HCT116 (cell line): ENCODE measurements at regions not wholly inside any gene's neighbourhood (a gene's known extent, or its start where the extent isn't known, plus 50 kb on each side); places are given as distances from the start of the nearest gene placed in this dataset.

Experiments
- ATAC-seq: fragments of 200-7000 bp; cut with Tn5 transposase; 2 replicates; pipeline ENCODE4 v1.9.1; 2020; ENCODE audit warnings: mild to moderate bottlenecking, moderate library complexity
- BruUV-seq: library from RNA; stranded (reverse); fragments of 400-500 nt; replicated peaks from 2 replicates; lab custom pipeline; 2021; lab: Mats Ljungman, UMichigan
- CTCF ChIA-PET: fragments of 300-600 bp; sonication (Branson Sonifier 250); formaldehyde crosslinking; loops from one replicate; lab custom pipeline; 2021; ENCODE audit warnings: antibody characterized with exemption; lab: Charles Lee
- POLR2A ChIA-PET: fragments of 300-600, 350-600 bp; sonication (Branson Sonifier 250); formaldehyde crosslinking; loops from one replicate; lab custom pipeline; 2021; ENCODE audit warnings: antibody characterized with exemption; lab: Charles Lee
- RAD21 ChIA-PET, 2 experiments: fragments of 300-600 bp; sonication (Branson Sonifier 250); formaldehyde crosslinking; loops; one replicate each; lab custom pipeline; 2023; ENCODE audit warnings: low total read pairs in 2 of 2; ENCODE audit not compliant: uncharacterized antibody in 2 of 2, unreplicated experiment in 2 of 2, low non-redundant PET in 1 of 2; lab: Charles Lee
- DNase-seq: peaks from one replicate; pipeline ENCODE4 v3.0.0-alpha.2; 2010; ENCODE audit warnings: low read depth, low spot score
- H2AFZ ChIP-seq: fragments of 200-600 bp; shearing (Covaris generic), sonication (generic); 2 replicates; pipeline ENCODE4 v1.6.1; 2017; ENCODE audit warnings: low read depth, mixed run types, mixed read lengths, antibody characterized with exemption, low read length; ENCODE audit not compliant: poor library complexity, severe bottlenecking
- H3K27ac ChIP-seq: 2 replicates; pipeline ENCODE4 v1.5.1; 2012; ENCODE audit warnings: low read depth, low read length
- H3K27me3 ChIP-seq: fragments of 200-600 bp; sonication (generic); 2 replicates; pipeline ENCODE4 v1.6.1; 2016; ENCODE audit warnings: mixed run types, low read length, mixed read lengths; ENCODE audit not compliant: insufficient read depth
- H3K36me3 ChIP-seq, 2 experiments: fragments of 200-500 bp in 1 of 2; fragments of 200-600 bp in 1 of 2; sonication (Bioruptor generic) in 1 of 2; sonication (generic) in 1 of 2; 2 replicates each; pipeline versions ENCODE4 v1.5.1 to v1.6.1; 2014 to 2016; ENCODE audit warnings: low read length in 2 of 2, inconsistent platforms in 1 of 2, mixed read lengths in 1 of 2, mixed run types in 1 of 2; ENCODE audit not compliant: insufficient read depth in 2 of 2, control insufficient read depth in 1 of 2
- H3K4me1 ChIP-seq, 2 experiments: fragments of 200-600 bp in 1 of 2; sonication (generic) in 1 of 2; 2 replicates each; pipeline versions ENCODE4 v1.5.1 to v1.6.1; 2012 to 2017; ENCODE audit warnings: low read length in 2 of 2, inconsistent platforms in 1 of 2, mild to moderate bottlenecking in 1 of 2, mixed read lengths in 1 of 2, mixed run types in 1 of 2, moderate library complexity in 1 of 2; ENCODE audit not compliant: insufficient read depth in 2 of 2, control insufficient read depth in 1 of 2
- H3K4me2 ChIP-seq: fragments of 200-600 bp; sonication (generic); 2 replicates; pipeline ENCODE4 v1.6.1; 2017; ENCODE audit warnings: mixed run types, low read length, mixed read lengths
- H3K4me3 ChIP-seq, 2 experiments: fragments of 200-600 bp in 1 of 2; sonication (generic) in 1 of 2; replicated peaks in 1 of 2; 2 replicates each; pipeline ENCODE4 v1.5.1; 2011 to 2016; ENCODE audit warnings: low read length in 2 of 2, control low read depth in 1 of 2, low read depth in 1 of 2, mild to moderate bottlenecking in 1 of 2, mixed read lengths in 1 of 2, mixed run types in 1 of 2
- H3K79me2 ChIP-seq: fragments of 200-600 bp; sonication (generic); 2 replicates; pipeline ENCODE4 v1.6.1; 2017; ENCODE audit warnings: mild to moderate bottlenecking, mixed run types, low read length, moderate library complexity, mixed read lengths; ENCODE audit not compliant: insufficient read depth
- H3K9ac ChIP-seq: fragments of 200-600 bp; sonication (generic); 2 replicates; pipeline ENCODE4 v1.6.1; 2016; ENCODE audit warnings: low read length, mixed read lengths
- H3K9me2 ChIP-seq: fragments of 200-600 bp; sonication (generic), shearing (Covaris generic); 2 replicates; pipeline ENCODE4 v1.6.1; 2017; ENCODE audit warnings: mixed run types, mild to moderate bottlenecking, moderate library complexity; ENCODE audit not compliant: insufficient read depth
- H3K9me3 ChIP-seq, 2 experiments: fragments of 200-500 bp in 1 of 2; fragments of 200-600 bp in 1 of 2; sonication (Bioruptor generic) in 1 of 2; sonication (generic) in 1 of 2; 2 replicates each; pipeline ENCODE4 v1.6.1; 2014 to 2017; ENCODE audit warnings: low read length in 2 of 2, mixed read lengths in 2 of 2, inconsistent platforms in 1 of 2, low read depth in 1 of 2, mild to moderate bottlenecking in 1 of 2, mixed run types in 1 of 2, moderate library complexity in 1 of 2; ENCODE audit not compliant: control insufficient read depth in 1 of 2, insufficient read depth in 1 of 2
- H4K20me1 ChIP-seq: fragments of 200-600 bp; sonication (generic), shearing (Covaris generic); 2 replicates; pipeline ENCODE4 v1.6.1; 2017; ENCODE audit warnings: mixed run types, mild to moderate bottlenecking, moderate library complexity; ENCODE audit not compliant: insufficient read depth
- ELF1 ChIP-seq: IDR thresholded peaks from 2 replicates; pipeline ENCODE4 v1.6.1; 2012; ENCODE audit warnings: low read depth, borderline replicate concordance
- EZH2phosphoT487 ChIP-seq: fragments of 200-600 bp; IDR thresholded peaks from 2 replicates; pipeline ENCODE4 v1.6.1; 2018; ENCODE audit warnings: antibody characterized with exemption, borderline replicate concordance
- TCF7L2 ChIP-seq: IDR thresholded peaks from 2 replicates; pipeline ENCODE4 v1.7.0; 2011; ENCODE audit warnings: borderline replicate concordance, inconsistent platforms; ENCODE audit not compliant: insufficient read depth, insufficient read length; ENCODE audit errors: extremely low read depth
- ZFX ChIP-seq: fragments of 450-650 bp; IDR thresholded peaks from 2 replicates; pipeline ENCODE4 v1.6.1; 2017
- ZNF274 ChIP-seq: fragments of 200-500 bp; sonication (Bioruptor generic); IDR thresholded peaks from 2 replicates; pipeline ENCODE4 v1.6.1; 2014; ENCODE audit warnings: mild to moderate bottlenecking, low read depth, low read length, inconsistent platforms
- intact Hi-C: fragments of 100-400 bp; cut with micrococcal nuclease; formaldehyde crosslinking; loops from 2 replicates; pipeline ENCODE4 v1.10.0; 2022
- TF ChIP-seq, protein P1 (sequence below), 3 experiments: fragments of 200-600 bp in 1 of 3; sonication (generic) in 1 of 3; IDR thresholded peaks in 2 of 3; conservative IDR thresholded peaks in 1 of 3; 2 replicates each; pipeline ENCODE4 v1.5.1; 2012 to 2017; ENCODE audit warnings: low read depth in 2 of 3, low read length in 2 of 3, antibody characterized with exemption in 1 of 3, borderline replicate concordance in 1 of 3, control low read depth in 1 of 3, mild to moderate bottlenecking in 1 of 3, mixed read lengths in 1 of 3, mixed run types in 1 of 3, moderate library complexity in 1 of 3; ENCODE audit not compliant: insufficient read depth in 1 of 3
- TF ChIP-seq, protein P2 (sequence below): IDR thresholded peaks from 2 replicates; pipeline ENCODE4 v1.6.1; 2012

DNA sequence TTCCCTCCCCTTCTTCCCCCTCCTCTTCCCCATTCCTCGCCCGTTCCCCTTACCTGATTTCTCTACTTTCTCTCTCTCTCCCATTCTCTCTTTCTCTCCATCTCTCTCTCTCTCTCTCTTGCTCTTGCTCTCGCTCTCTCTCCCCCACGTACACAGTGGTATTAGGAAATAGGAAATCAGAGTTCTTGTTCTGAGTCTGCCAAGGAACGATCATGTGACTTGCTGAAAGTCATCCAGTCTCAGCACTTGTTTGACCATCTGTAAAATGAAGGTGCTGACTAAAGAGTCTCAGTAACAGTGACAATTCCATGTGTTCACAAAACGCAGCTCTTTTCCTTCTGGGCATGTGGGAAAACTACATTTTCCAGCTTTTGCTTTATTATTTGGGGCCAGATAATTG is 445.0 kb upstream of the TGFBR2 start:
- H3K27ac ChIP-seq, result no peak overlapping the region
- intact Hi-C loops, result no loop called here
- H2AFZ ChIP-seq, result no peak overlapping the region
- no peak for DNase-seq
- H3K79me2 ChIP-seq, result no peaks in the 10 kb centered on the region
- no peak overlapping the region for H3K4me2 ChIP-seq
- H3K27me3 ChIP-seq, result no peaks in the 10 kb centered on the region
- TF ChIP-seq, protein P1, sequence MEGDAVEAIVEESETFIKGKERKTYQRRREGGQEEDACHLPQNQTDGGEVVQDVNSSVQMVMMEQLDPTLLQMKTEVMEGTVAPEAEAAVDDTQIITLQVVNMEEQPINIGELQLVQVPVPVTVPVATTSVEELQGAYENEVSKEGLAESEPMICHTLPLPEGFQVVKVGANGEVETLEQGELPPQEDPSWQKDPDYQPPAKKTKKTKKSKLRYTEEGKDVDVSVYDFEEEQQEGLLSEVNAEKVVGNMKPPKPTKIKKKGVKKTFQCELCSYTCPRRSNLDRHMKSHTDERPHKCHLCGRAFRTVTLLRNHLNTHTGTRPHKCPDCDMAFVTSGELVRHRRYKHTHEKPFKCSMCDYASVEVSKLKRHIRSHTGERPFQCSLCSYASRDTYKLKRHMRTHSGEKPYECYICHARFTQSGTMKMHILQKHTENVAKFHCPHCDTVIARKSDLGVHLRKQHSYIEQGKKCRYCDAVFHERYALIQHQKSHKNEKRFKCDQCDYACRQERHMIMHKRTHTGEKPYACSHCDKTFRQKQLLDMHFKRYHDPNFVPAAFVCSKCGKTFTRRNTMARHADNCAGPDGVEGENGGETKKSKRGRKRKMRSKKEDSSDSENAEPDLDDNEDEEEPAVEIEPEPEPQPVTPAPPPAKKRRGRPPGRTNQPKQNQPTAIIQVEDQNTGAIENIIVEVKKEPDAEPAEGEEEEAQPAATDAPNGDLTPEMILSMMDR (IDR thresholded peaks at IDR 0.05 in 2 of 3, conservative IDR thresholded peaks at IDR 0.05 in 1 of 3; ENCODE audit: borderline replicate concordance in 1 of 3, insufficient read depth in 1 of 3, low read depth in 2 of 3, low read length in 2 of 3), result no peak
- RAD21 ChIA-PET, result no interaction called here
- H3K9me2 ChIP-seq, result no peaks in the 10 kb centered on the region
- H4K20me1 ChIP-seq, result no peaks in the 10 kb centered on the region
- no peaks in the 10 kb centered on the region for H3K36me3 ChIP-seq
- POLR2A ChIA-PET, result no interaction called here
- CTCF ChIA-PET, result no interaction called here
- no peaks in the 10 kb centered on the region; a peak in 1 of 4 replicates for H3K4me1 ChIP-seq
- peaks cover 0 to 7% of the 10 kb centered on the region in 2 experiments; a peak in 1 of 4 replicates for H3K9me3 ChIP-seq
- no TSS peak for BruUV-seq
- no peak for ATAC-seq
- H3K9ac ChIP-seq, result no peak overlapping the region
- no peak overlapping the region for H3K4me3 ChIP-seq

GRCh38 chr3:30162579-30162978 is 443.8 kb upstream of the TGFBR2 start:
- Histone ChIP-seq H3K27me3 (no peaks in the 10 kb centered on the region), H3K9me3 (peaks cover 0 to 7% of the 10 kb centered on the region in 2 experiments; a peak in 1 of 4 replicates), H2AFZ (no peak overlapping the region), H3K27ac (no peak overlapping the region), H3K9me2 (no peaks in the 10 kb centered on the region), H3K4me3 (no peak overlapping the region), H4K20me1 (no peaks in the 10 kb centered on the region), H3K79me2 (no peaks in the 10 kb centered on the region), H3K9ac (no peak overlapping the region), H3K4me2 (no peak overlapping the region), H3K4me1 (peaks cover 7 to 8% of the 10 kb centered on the region in 2 experiments; a peak in 3 of 4 replicates), H3K36me3 (no peaks in the 10 kb centered on the region)
- ATAC-seq, result no peak
- POLR2A ChIA-PET, result no interaction called here
- DNase-seq, result no peak
- no TSS peak for BruUV-seq
- CTCF ChIA-PET, result no interaction called here
- intact Hi-C loops, result no loop called here
- RAD21 ChIA-PET, result no interaction called here
- TF ChIP-seq ZFX (no peak), ELF1 (no peak), ZNF274 (no peak), TCF7L2 (no peak), EZH2phosphoT487 (no peak)
- TF ChIP-seq, protein P2, sequence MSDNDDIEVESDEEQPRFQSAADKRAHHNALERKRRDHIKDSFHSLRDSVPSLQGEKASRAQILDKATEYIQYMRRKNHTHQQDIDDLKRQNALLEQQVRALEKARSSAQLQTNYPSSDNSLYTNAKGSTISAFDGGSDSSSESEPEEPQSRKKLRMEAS, result no peak
